GM12865 (cell line): ENCODE measurements at regions not wholly inside any gene's neighbourhood (a gene's known extent, or its start where the extent isn't known, plus 50 kb on each side); places are given as distances from the start of the nearest gene placed in this dataset.

Experiments used
- DNase-seq: peaks from one replicate; pipeline ENCODE4 v3.0.0; 2010; ENCODE audit warnings: low read depth
- H3K4me3 ChIP-seq: 2 replicates; pipeline ENCODE4 v1.5.1; 2011; ENCODE audit warnings: mild to moderate bottlenecking, low read depth, low read length, control low read depth
- TF ChIP-seq, protein P1 (sequence below): IDR thresholded peaks from 2 replicates; pipeline ENCODE4 v1.5.1; 2011; ENCODE audit warnings: low read length, control low read depth, low read depth, inconsistent platforms; ENCODE audit not compliant: insufficient read depth; ENCODE audit errors: missing control alignments

DNA sequence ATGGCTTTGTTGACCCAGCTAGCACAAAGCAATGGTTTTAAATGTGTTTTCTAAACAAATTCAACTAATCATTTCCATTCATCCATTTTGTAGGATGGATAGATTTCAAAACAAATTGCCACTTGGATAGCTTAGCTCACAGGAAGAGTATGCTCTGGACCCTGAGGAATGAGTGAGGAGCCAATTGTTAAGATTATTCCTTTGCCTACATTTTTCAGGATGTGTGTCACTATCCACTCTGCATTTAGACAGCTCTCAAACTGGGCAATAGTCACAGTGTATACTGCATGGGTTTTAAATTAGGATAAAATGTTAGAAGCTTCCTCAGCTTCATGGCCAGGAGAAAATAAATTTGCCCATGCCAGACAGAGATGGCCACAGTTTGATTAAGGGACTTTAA lies 605.6 kb upstream of the TEX47 start:
- TF ChIP-seq, protein P1, sequence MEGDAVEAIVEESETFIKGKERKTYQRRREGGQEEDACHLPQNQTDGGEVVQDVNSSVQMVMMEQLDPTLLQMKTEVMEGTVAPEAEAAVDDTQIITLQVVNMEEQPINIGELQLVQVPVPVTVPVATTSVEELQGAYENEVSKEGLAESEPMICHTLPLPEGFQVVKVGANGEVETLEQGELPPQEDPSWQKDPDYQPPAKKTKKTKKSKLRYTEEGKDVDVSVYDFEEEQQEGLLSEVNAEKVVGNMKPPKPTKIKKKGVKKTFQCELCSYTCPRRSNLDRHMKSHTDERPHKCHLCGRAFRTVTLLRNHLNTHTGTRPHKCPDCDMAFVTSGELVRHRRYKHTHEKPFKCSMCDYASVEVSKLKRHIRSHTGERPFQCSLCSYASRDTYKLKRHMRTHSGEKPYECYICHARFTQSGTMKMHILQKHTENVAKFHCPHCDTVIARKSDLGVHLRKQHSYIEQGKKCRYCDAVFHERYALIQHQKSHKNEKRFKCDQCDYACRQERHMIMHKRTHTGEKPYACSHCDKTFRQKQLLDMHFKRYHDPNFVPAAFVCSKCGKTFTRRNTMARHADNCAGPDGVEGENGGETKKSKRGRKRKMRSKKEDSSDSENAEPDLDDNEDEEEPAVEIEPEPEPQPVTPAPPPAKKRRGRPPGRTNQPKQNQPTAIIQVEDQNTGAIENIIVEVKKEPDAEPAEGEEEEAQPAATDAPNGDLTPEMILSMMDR, result no peak
- H3K4me3 ChIP-seq, result no peak overlapping the region
- DNase-seq, result no peak

DNA sequence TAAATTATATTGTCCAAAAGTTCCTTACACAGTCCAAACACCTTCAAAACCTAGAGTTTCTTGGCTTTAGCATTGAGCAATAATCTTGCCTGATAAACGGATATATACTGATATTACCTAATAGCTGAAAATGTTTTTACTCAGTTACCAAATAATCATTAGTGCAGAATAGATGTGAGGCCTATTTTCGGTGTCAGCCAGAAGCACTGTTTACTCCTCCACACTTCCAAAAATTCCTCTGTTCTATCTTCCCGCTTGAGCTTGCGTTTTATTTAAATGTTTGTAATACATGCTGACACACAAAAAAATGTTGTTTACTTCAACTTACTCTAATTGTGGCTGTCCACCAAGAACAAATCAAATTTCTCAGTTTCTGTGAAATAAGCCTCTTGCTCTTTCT lies 606.2 kb upstream of the TEX47 start:
- TF ChIP-seq, protein P1, result no peak
- no peak overlapping the region for H3K4me3 ChIP-seq
- no peak for DNase-seq

DNA sequence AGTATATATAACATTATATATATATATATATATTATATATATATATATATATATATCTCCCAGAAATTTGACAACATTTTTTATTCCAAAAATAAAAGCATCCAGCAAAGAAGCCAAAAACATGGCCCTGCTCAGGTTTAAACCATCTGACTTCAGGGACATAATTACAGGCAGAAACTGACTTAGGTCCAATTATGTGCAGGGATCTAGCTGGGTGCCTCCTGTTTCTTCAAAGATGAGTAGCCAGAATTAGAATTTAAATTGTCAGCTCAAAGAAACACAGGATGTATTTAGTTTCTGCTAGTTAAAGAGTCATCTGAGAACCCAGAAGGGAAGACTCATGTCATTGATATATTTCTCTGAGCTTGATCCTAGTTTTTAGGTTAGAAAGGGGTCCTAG lies 656.4 kb upstream of the TEX47 start:
- TF ChIP-seq, protein P1, result no peak
- DNase-seq, result no peak

DNA sequence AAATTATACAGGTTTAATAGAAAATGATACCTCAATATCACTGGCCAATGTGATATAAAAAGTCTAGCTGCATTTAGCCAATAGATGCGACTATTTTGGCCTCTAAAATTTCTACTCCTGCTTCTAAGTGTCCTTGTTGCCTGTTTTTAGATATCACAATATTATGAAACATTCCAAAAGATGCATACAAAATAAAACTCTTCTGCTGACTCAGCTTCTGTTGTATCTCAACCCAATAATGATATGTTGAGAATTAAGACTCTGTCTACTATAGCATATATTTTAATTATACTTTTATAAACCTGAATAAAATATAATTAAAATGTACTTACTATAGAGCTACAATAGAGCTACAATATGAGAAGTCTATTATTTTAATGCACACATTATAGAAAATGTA lies 661.0 kb upstream of the TEX47 start:
- TF ChIP-seq, protein P1, result no peak
- no peak overlapping the region for H3K4me3 ChIP-seq
- DNase-seq, result no peak

More for the DNA sequence above, 656.4 kb upstream of the TEX47 start:
- no peak overlapping the region for H3K4me3 ChIP-seq

DNA sequence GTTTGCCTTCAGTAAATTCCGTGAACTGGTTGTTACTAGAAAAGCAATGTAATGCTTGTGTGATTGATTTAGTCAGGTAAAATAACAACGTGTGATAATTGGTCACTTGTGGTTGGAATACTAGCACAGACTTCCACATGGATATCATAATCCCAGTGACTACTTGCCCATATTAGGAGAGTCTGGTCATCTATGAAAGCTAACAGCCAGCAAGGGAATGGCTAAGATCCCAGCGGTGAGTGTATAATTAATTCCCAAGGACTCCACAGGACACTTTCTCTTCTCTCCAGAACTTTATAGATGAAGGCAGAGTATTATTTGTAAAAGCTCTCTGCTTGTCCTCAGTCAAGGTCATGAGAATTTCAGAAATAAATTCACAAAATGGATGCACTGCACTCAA lies 662.6 kb upstream of the TEX47 start:
- TF ChIP-seq, protein P1, result no peak
- no peak overlapping the region for H3K4me3 ChIP-seq
- no peak for DNase-seq

DNA sequence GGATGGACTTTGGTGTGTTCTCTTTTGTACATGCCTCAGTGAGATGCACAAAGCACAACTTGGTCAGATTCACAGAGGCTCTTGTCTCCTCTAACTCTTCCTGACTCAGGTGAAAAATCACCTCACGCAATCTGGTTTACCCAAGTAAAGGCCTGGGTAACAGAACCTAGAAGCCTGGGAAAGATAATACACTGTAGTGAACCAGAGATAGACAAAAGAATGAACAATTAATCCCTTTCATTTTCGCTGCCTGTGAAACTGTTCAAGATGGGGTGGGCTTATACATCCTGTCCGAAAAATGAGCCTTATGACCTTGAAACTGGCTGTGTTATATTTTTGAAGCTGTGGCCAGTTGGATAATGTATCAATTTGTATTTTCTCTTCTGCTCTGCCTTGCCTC lies 678.9 kb upstream of the TEX47 start:
- no peak for DNase-seq
- TF ChIP-seq, protein P1, result no peak
- no peak overlapping the region for H3K4me3 ChIP-seq

DNA sequence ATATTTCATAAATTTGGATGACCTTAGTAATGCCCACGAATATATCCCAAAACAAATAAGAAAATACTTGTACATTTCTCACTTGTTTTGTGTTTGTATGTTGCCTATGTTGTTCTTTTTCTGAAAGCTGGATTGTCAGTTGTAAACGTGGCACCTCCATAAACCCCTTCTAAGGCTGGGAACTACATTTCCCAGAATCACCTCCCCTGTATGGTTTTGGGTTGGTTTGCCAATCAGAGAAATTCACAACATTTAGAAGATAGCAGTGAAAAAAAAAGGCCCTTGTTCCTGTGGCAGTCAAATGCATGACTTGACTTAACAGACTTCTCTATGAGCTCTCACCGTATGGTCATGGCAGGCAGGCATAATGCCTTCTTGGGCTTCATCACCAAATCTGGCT lies 676.3 kb upstream of the STEAP1 start:
- TF ChIP-seq, protein P1, result no peak

More for the DNA sequence above, 676.3 kb upstream of the STEAP1 start:
- no peak for DNase-seq
- H3K4me3 ChIP-seq, result no peak overlapping the region
